K562 (cell line): ENCODE measurements at regions not wholly inside any gene's neighbourhood (a gene's known extent, or its start where the extent isn't known, plus 50 kb on each side); places are given as distances from the start of the nearest gene placed in this dataset.

Source experiments
- ATAC-seq: fragments of 200-7000 bp; cut with Tn5 transposase; 3 replicates; pipeline ENCODE4 v1.9.1; 2020; ENCODE audit warnings: moderate library complexity
- BruUV-seq: library from RNA; stranded (reverse); fragments of 400-500 nt; replicated peaks from 2 replicates; lab custom pipeline; 2021; lab: Mats Ljungman, UMichigan
- CTCF ChIA-PET: fragments of 300-600 bp; formaldehyde crosslinking; extraction: SDS; loops from one replicate; lab custom pipeline; 2021; ENCODE audit warnings: low intra/inter-chr PET ratio; lab: Yijun Ruan, JAX
- POLR2A ChIA-PET: fragments of 300-600, 350-650 bp; sonication (Branson Sonifier 250); formaldehyde crosslinking; extraction: SDS; loops from one replicate; lab custom pipeline; 2021; ENCODE audit warnings: antibody characterized with exemption, inconsistent platforms; lab: Yijun Ruan, JAX
- DNase-seq, 4 experiments: peaks; one replicate each; pipeline versions ENCODE4 v3.0.0 to v3.0.0-alpha.2; 2011 to 2018; ENCODE audit warnings: low spot score in 3 of 4, mixed read lengths in 3 of 4; ENCODE audit errors: extremely low read depth in 1 of 4
- FAIRE-seq: peaks from 2 replicates; lab custom pipeline; 2011; peaks lifted over from hg19 to GRCh38; lab: Jason Lieb, UNC
- H2AFZ ChIP-seq: 2 replicates; pipeline ENCODE4 v1.6.0; 2011; ENCODE audit warnings: low read depth, low read length, control low read depth, inconsistent platforms
- H3K27ac ChIP-seq: fragments of 200-600 bp; 3 replicates; pipeline ENCODE4 v1.8.0; 2011; ENCODE audit warnings: low read depth, mild to moderate bottlenecking, control low read depth, inconsistent platforms, low read length, moderate library complexity, mixed read lengths; ENCODE audit errors: extremely low read depth
- H3K27me3 ChIP-seq, 2 experiments: fragments of 300-600 bp in 1 of 2; 2 replicates in 1 of 2; 3 replicates in 1 of 2; pipeline versions ENCODE4 v1.6.0 to v1.8.0; 2011; ENCODE audit warnings: inconsistent platforms in 2 of 2, low read length in 2 of 2, mild to moderate bottlenecking in 1 of 2, mixed read lengths in 1 of 2, moderate library complexity in 1 of 2; ENCODE audit not compliant: control insufficient read depth in 2 of 2, insufficient read depth in 2 of 2
- H3K36me3 ChIP-seq: fragments of 300-600 bp; 3 replicates; pipeline ENCODE4 v1.8.0; 2011; ENCODE audit warnings: mild to moderate bottlenecking, low read length, inconsistent platforms; ENCODE audit not compliant: control insufficient read depth, insufficient read depth
- H3K4me1 ChIP-seq, 2 experiments: fragments of 200-600 bp in 1 of 2; replicated peaks in 1 of 2; 2 replicates in 1 of 2; 3 replicates in 1 of 2; pipeline versions ENCODE4 v1.5.1 to v1.8.0; 2011; ENCODE audit warnings: inconsistent platforms in 2 of 2, low read length in 2 of 2, mild to moderate bottlenecking in 1 of 2, mixed read lengths in 1 of 2, moderate library complexity in 1 of 2; ENCODE audit not compliant: control insufficient read depth in 2 of 2, insufficient read depth in 2 of 2
- H3K4me2 ChIP-seq: 2 replicates; pipeline ENCODE4 v1.6.1; 2011; ENCODE audit warnings: low read length, control low read depth, inconsistent platforms, mixed read lengths; ENCODE audit not compliant: insufficient read depth
- H3K4me3 ChIP-seq: fragments of 200-600 bp; sonication (generic), shearing (Covaris generic); 2 replicates; pipeline ENCODE4 v1.5.1; 2016; ENCODE audit warnings: control low read depth, inconsistent platforms
- H3K79me2 ChIP-seq: fragments of 200-600 bp; 3 replicates; pipeline ENCODE4 v1.8.0; 2011; ENCODE audit warnings: low read length, inconsistent platforms; ENCODE audit not compliant: control insufficient read depth, insufficient read depth
- H3K9ac ChIP-seq, 2 experiments: 2 replicates each; pipeline versions ENCODE4 v1.6.0 to v1.6.1; 2011; ENCODE audit warnings: low read depth in 2 of 2, low read length in 2 of 2, control low read depth in 1 of 2, inconsistent platforms in 1 of 2, mild to moderate bottlenecking in 1 of 2, mixed read lengths in 1 of 2; ENCODE audit not compliant: insufficient read depth in 1 of 2
- H3K9me1 ChIP-seq: one replicate; pipeline ENCODE4 v1.6.0; 2011; ENCODE audit warnings: inconsistent platforms, mild to moderate bottlenecking, low read length, moderate library complexity; ENCODE audit not compliant: control insufficient read depth, insufficient read depth
- H3K9me3 ChIP-seq: replicated peaks from 2 replicates; pipeline ENCODE4 v1.5.1; 2011; ENCODE audit warnings: low read depth, low read length, inconsistent platforms; ENCODE audit not compliant: control insufficient read depth, insufficient read depth
- H4K20me1 ChIP-seq: replicated peaks from 2 replicates; pipeline ENCODE4 v1.6.1; 2011; ENCODE audit warnings: low read length, inconsistent platforms, mixed read lengths; ENCODE audit not compliant: control insufficient read depth, insufficient read depth
- ELF4 ChIP-seq: fragments of 450-650 bp; formaldehyde crosslinking; IDR thresholded peaks from 2 replicates; pipeline ENCODE4 v1.4.0; 2022; ENCODE audit warnings: missing genetic modification characterization
- FOXK2 ChIP-seq, 2 experiments: fragments of 450-650 bp; IDR thresholded peaks in 1 of 2; conservative IDR thresholded peaks in 1 of 2; 2 replicates each; pipeline ENCODE4 v1.6.1; 2016; ENCODE audit warnings: low read depth in 2 of 2, mild to moderate bottlenecking in 1 of 2
- HDAC2 ChIP-seq: fragments of 450-650 bp; IDR thresholded peaks from 2 replicates; pipeline ENCODE4 v1.6.1; 2016; ENCODE audit warnings: mild to moderate bottlenecking
- NEUROD1 ChIP-seq: fragments of 150-350 bp; IDR thresholded peaks from 2 replicates; pipeline ENCODE4 v1.6.1; 2014; ENCODE audit warnings: borderline replicate concordance, low read length, low read depth; ENCODE audit not compliant: partially characterized antibody
- PHB ChIP-seq: fragments of 250-450 bp; sonication (Bioruptor Pico); IDR thresholded peaks from 2 replicates; pipeline ENCODE4 v1.5.0; 2021
- PHF8 ChIP-seq: fragments of 200-600 bp; sonication (generic); IDR thresholded peaks from 2 replicates; pipeline ENCODE4 v1.6.1; 2012; ENCODE audit warnings: mixed run types, mild to moderate bottlenecking, inconsistent platforms, low read length, moderate library complexity, borderline replicate concordance
- PML ChIP-seq: IDR thresholded peaks from 2 replicates; pipeline ENCODE4 v1.6.1; 2012; ENCODE audit warnings: low read length, inconsistent platforms
- POLR3A ChIP-seq: IDR thresholded peaks from 2 replicates; pipeline ENCODE4 v1.6.1; 2011; ENCODE audit warnings: borderline replicate concordance, mild to moderate bottlenecking, moderate library complexity; ENCODE audit not compliant: insufficient read length, insufficient read depth; ENCODE audit errors: extremely low read depth
- RAD51 ChIP-seq: fragments of 450-650 bp; IDR thresholded peaks from 2 replicates; pipeline ENCODE4 v1.7.1; 2016; ENCODE audit warnings: low read depth, mild to moderate bottlenecking, borderline replicate concordance
- TSHZ1 ChIP-seq: fragments of 250-450 bp; sonication (Bioruptor Pico); IDR thresholded peaks from 2 replicates; pipeline ENCODE4 v1.4.0; 2020; ENCODE audit warnings: mild to moderate bottlenecking, moderate library complexity
- ZFP36 ChIP-seq: fragments of 150-350 bp; IDR thresholded peaks from 2 replicates; pipeline ENCODE4 v1.6.1; 2018; ENCODE audit warnings: low read length, low read depth; ENCODE audit not compliant: partially characterized antibody
- ZNF165 ChIP-seq: fragments of 250-450 bp; sonication (Bioruptor Pico); IDR thresholded peaks from 2 replicates; pipeline ENCODE4 v1.4.0; 2020; ENCODE audit warnings: borderline replicate concordance
- ZNF445 ChIP-seq: fragments of 250-450 bp; sonication (Bioruptor Pico); IDR thresholded peaks from 2 replicates; pipeline ENCODE4 v1.4.0; 2020; ENCODE audit warnings: low read depth, mild to moderate bottlenecking, moderate library complexity
- ZNF507 ChIP-seq: conservative IDR thresholded peaks from 2 replicates; pipeline ENCODE4 v1.6.1; 2017; ENCODE audit warnings: missing genetic modification characterization, missing compliant biosample characterization
- ZNF79 ChIP-seq: fragments of 250-450 bp; sonication (Bioruptor Pico); IDR thresholded peaks from 2 replicates; pipeline ENCODE4 v1.4.0; 2020; ENCODE audit warnings: low read depth, mild to moderate bottlenecking, moderate library complexity
- WGBS: fragments of 100-300 bp; shearing (Covaris generic); methylation state at CpG from one replicate; pipeline ENCODE4 v1.1.6; 2016; ENCODE audit warnings: low coverage, mixed read lengths; ENCODE audit not compliant: insufficient coverage; ENCODE audit errors: missing lambda C conversion rate; 5-methylcytosine and 5-hydroxymethylcytosine counted together
- in situ Hi-C: fragments of 300-500 bp; cut with MboI; formaldehyde crosslinking; loops from 4 replicates; pipeline ENCODE4 v1.15.0; 2018; ENCODE audit warnings: inconsistent platforms, mixed read lengths
- intact Hi-C: fragments of 100-400 bp; cut with micrococcal nuclease; formaldehyde crosslinking; loops from 2 replicates; pipeline ENCODE4 v1.14.2; 2022
- TF ChIP-seq, protein P1 (sequence below): fragments of 450-650 bp; formaldehyde crosslinking; IDR thresholded peaks from 2 replicates; pipeline ENCODE4 v1.4.0; 2022; ENCODE audit warnings: missing genetic modification characterization
- TF ChIP-seq, protein P2 (sequence below): fragments of 250-450 bp; sonication (Bioruptor Pico); IDR thresholded peaks from 2 replicates; pipeline ENCODE4 v1.4.0; 2020; ENCODE audit warnings: mild to moderate bottlenecking, moderate library complexity

DNA sequence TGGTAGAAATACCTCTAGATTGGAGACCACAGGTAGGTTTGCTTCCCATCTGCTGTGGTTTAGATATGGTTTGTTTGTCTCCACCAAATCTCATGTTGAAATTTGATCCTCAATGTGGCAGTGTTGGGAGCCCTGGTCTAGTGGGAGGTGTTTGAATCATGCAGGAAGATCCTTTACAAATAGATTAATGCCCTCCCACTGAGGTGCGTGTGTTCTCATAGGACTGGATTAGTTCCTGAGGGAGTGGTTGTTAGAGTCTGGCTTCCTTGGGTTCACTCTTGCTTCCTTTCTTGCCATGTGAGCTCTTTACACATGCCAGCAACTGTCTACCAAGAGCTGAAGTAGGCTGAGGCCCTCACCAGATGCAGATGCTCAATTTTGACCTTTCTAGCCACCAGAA, 391.1 kb upstream of the GRIA1 start:
- intact Hi-C loops: no loop called here
- DNase-seq: no peak
- WGBS: 0% methylated on average over 1 of the region's 1 CpG
- H3K36me3 ChIP-seq: no peaks in the 10 kb centered on the region
- in situ Hi-C loops: no loop called here
- ChIA-PET CTCF (no interaction called here), POLR2A (no interaction called here)
- H3K27me3 ChIP-seq: no peaks in the 10 kb centered on the region
- H3K4me1 ChIP-seq: no peaks in the 10 kb centered on the region
- TF ChIP-seq ELF4 (CRISPR knock-in tag) (no peak), PML (no peak), POLR3A (no peak), PHF8 (no peak), NEUROD1 (no peak), ZNF445 (CRISPR knock-in tag) (no peak), PHB (CRISPR knock-in tag) (no peak), RAD51 (no peak), ZNF79 (CRISPR knock-in tag) (no peak), HDAC2 (no peak), TSHZ1 (no peak), ZFP36 (no peak), ZNF507 (tag) (no peak), FOXK2 (conservative IDR thresholded peaks at IDR 0.05 in 1 of 2, IDR thresholded peaks at IDR 0.05 in 1 of 2; ENCODE audit: low read depth in 2 of 2) (no peak), ZNF165 (CRISPR knock-in tag) (no peak)
- TF ChIP-seq, protein P1, sequence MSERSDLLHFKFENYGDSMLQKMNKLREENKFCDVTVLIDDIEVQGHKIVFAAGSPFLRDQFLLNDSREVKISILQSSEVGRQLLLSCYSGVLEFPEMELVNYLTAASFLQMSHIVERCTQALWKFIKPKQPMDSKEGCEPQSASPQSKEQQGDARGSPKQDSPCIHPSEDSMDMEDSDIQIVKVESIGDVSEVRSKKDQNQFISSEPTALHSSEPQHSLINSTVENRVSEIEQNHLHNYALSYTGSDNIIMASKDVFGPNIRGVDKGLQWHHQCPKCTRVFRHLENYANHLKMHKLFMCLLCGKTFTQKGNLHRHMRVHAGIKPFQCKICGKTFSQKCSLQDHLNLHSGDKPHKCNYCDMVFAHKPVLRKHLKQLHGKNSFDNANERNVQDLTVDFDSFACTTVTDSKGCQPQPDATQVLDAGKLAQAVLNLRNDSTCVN: no peak
- TF ChIP-seq, protein P2, sequence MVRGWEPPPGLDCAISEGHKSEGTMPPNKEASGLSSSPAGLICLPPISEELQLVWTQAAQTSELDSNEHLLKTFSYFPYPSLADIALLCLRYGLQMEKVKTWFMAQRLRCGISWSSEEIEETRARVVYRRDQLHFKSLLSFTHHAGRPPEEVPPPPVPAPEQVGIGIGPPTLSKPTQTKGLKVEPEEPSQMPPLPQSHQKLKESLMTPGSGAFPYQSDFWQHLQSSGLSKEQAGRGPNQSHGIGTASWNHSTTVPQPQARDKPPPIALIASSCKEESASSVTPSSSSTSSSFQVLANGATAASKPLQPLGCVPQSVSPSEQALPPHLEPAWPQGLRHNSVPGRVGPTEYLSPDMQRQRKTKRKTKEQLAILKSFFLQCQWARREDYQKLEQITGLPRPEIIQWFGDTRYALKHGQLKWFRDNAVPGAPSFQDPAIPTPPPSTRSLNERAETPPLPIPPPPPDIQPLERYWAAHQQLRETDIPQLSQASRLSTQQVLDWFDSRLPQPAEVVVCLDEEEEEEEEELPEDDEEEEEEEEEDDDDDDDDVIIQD (CRISPR knock-in tag): no peak
- no peak overlapping the region for H3K27ac ChIP-seq
- no peaks in the 10 kb centered on the region for H4K20me1 ChIP-seq
- no peak for ATAC-seq
- no peaks in the 10 kb centered on the region for H3K9me1 ChIP-seq
- no peak overlapping the region for H3K9ac ChIP-seq
- no TSS peak for BruUV-seq
- H3K4me3 ChIP-seq: no peak overlapping the region
- no peaks in the 10 kb centered on the region for H3K79me2 ChIP-seq
- H3K9me3 ChIP-seq: no peaks in the 10 kb centered on the region
- H2AFZ ChIP-seq: no peak overlapping the region
- H3K4me2 ChIP-seq: no peak overlapping the region
- no peak for FAIRE-seq
